ENCODE measurements at regions not wholly inside any gene's neighbourhood (a gene's known extent, or its start where the extent isn't known, plus 50 kb on each side); places are given as distances from the start of the nearest gene placed in this dataset.

- Histone ChIP-seq H3K27me3 (ENCODE audit: insufficient read depth, low read depth, low read length) (no peaks in the 10 kb centered on the region), H4K20me1 (ENCODE audit: insufficient read depth) (no peaks in the 10 kb centered on the region), H3K9me2 (ENCODE audit: insufficient read depth, low read length) (no peaks in the 10 kb centered on the region), H3K36me3 (ENCODE audit: insufficient read depth, low read length) (no peaks in the 10 kb centered on the region), H3K27ac (ENCODE audit: low read length) (no peak overlapping the region), H3K9ac (ENCODE audit: low read length) (no peak overlapping the region), H2AFZ (ENCODE audit: low read depth, low read length) (no peak overlapping the region), H3K4me3 (ENCODE audit: low read length) (no peak overlapping the region), H3K4me2 (ENCODE audit: low read length) (no peak overlapping the region), H3K9me3 (ENCODE audit: low read length) (no peaks in the 10 kb centered on the region), H3F3A (ENCODE audit: insufficient read depth, low read length, poor library complexity, severe bottlenecking) (no peaks in the 10 kb centered on the region), H3K79me2 (replicated peaks; ENCODE audit: insufficient read depth, low read length) (no peaks in the 10 kb centered on the region)
- TF ChIP-seq EZH2 (IDR thresholded peaks at IDR 0.05; ENCODE audit: borderline replicate concordance, insufficient read depth, low read length, poor library complexity, severe bottlenecking) (no peak), POLR2AphosphoS5 (IDR thresholded peaks at IDR 0.05) (no peak), CTCF (IDR thresholded peaks at IDR 0.05; ENCODE audit: poor library complexity, severe bottlenecking) (no peak), EP300 (conservative IDR thresholded peaks at IDR 0.05; ENCODE audit: poor library complexity, severe bottlenecking) (no peak), MXI1 (conservative IDR thresholded peaks at IDR 0.05; ENCODE audit: poor library complexity, severe bottlenecking) (no peak), RAD21 (conservative IDR thresholded peaks at IDR 0.05) (no peak), TAF1 (IDR thresholded peaks at IDR 0.05; ENCODE audit: low read depth) (no peak), SMC3 (conservative IDR thresholded peaks at IDR 0.05; ENCODE audit: poor library complexity) (no peak), REST (IDR thresholded peaks at IDR 0.05; ENCODE audit: borderline replicate concordance) (no peak)
These were observed 79.2 kb upstream of the KLF13 start for GRCh38 chr15:31247404-31247803.

GRCh38 chr15:31248263-31248662 lies 78.4 kb upstream of the KLF13 start:
- Histone ChIP-seq H3K27ac (ENCODE audit: low read length) (no peak overlapping the region), H3K9me3 (ENCODE audit: low read length) (no peaks in the 10 kb centered on the region), H3F3A (ENCODE audit: insufficient read depth, low read length, poor library complexity, severe bottlenecking) (no peaks in the 10 kb centered on the region), H2AFZ (ENCODE audit: low read depth, low read length) (no peak overlapping the region), H3K4me3 (ENCODE audit: low read length) (no peak overlapping the region), H3K27me3 (ENCODE audit: insufficient read depth, low read depth, low read length) (no peaks in the 10 kb centered on the region), H4K20me1 (ENCODE audit: insufficient read depth) (no peaks in the 10 kb centered on the region), H3K9me2 (ENCODE audit: insufficient read depth, low read length) (no peaks in the 10 kb centered on the region), H3K4me2 (ENCODE audit: low read length) (no peak overlapping the region), H3K9ac (ENCODE audit: low read length) (no peak overlapping the region), H3K36me3 (ENCODE audit: insufficient read depth, low read length) (no peaks in the 10 kb centered on the region), H3K79me2 (replicated peaks; ENCODE audit: insufficient read depth, low read length) (no peaks in the 10 kb centered on the region)
- TF ChIP-seq POLR2AphosphoS5 (IDR thresholded peaks at IDR 0.05) (no peak), MXI1 (conservative IDR thresholded peaks at IDR 0.05; ENCODE audit: poor library complexity, severe bottlenecking) (no peak), RAD21 (conservative IDR thresholded peaks at IDR 0.05) (no peak), REST (IDR thresholded peaks at IDR 0.05; ENCODE audit: borderline replicate concordance) (no peak), EP300 (conservative IDR thresholded peaks at IDR 0.05; ENCODE audit: poor library complexity, severe bottlenecking) (no peak), TAF1 (IDR thresholded peaks at IDR 0.05; ENCODE audit: low read depth) (no peak), SMC3 (conservative IDR thresholded peaks at IDR 0.05; ENCODE audit: poor library complexity) (no peak), EZH2 (IDR thresholded peaks at IDR 0.05; ENCODE audit: borderline replicate concordance, insufficient read depth, low read length, poor library complexity, severe bottlenecking) (no peak), CTCF (IDR thresholded peaks at IDR 0.05; ENCODE audit: poor library complexity, severe bottlenecking) (no peak)
